GM04503 (cell line): ENCODE measurements at regions not wholly inside any gene's neighbourhood (a gene's known extent, or its start where the extent isn't known, plus 50 kb on each side); places are given as distances from the start of the nearest gene placed in this dataset.
"Not testable (repeated sequence)": the region's sequence is repeated elsewhere in the genome, so short reads cannot be mapped to it uniquely, and the experiment has no call there.

ENCODE experiments used
- DNase-seq: peaks from one replicate; pipeline ENCODE4 v3.0.0-alpha.2; 2012; ENCODE audit warnings: low read depth

DNA sequence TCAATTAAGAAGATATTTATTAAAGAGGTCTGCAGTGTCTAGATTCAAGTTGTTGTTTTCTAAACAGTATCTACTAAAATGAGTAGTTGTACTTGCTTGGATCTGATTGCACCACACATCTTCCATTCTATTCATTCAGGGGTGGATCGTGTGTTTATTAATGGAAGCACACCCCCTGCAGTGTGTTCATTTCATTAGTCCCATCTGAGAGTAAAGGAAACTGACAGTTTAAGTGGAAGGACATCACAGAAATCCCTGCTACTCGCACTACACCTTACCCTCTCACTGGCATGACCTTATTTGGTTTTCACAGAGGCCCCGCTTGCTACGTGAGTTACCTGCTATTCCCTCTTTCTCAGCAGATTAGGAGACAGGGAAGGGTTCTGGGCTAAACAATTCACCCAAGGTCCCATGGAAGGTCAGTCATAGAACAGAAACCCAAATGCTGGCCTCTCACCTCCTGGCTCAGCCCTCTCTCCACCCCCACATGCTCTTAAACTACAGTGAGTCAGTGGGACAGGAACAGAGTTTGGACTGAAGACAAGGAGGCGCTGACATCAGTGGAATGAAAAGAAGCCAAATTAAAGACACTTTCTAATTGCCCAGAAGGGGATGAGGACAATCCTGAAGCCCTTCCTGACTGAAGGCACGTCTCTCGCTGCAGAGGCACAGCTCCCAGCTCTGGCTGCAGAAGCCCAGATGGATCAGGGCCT, 369.2 kb upstream of the NRP1 start:
- peak; percentile 51 for DNase-seq

DNA sequence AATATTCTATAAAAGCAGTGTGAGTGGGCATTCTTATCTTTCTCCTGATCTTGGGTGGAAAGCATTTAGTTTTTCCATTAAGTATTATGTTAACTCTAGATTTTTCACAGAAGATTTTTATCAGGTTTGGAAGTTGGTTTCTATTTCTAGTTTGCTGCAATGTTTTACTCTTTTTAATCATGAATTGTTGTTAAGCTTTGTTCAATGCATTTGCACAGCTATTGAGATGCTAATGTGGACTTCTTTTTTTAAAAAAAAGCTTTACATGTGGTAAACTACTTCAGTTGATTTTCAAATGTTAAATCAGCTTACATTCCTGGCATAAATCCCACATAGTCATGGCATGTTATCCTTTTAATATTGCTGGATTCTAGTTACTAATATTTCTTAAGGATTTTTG, 363.6 kb upstream of the NRP1 start:
- DNase-seq = no peak

DNA sequence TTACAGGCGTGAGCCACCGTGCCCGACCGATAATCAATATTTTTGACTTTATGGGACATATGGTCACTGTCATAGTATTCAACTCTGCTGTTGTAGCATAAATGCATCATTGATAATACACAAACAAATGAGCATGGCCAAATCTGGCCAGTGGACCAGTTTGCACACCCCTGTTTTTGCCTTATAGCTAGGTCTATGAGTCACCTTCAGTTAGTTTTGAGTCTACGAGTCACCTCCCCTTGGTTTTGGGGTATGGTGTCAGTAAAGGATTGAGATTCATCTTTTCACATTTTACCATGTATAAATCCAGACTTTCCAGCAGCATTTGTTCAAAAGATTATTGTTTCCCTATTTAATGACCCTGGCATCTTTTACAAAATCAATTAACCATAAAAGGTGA, 362.5 kb upstream of the NRP1 start:
- DNase-seq = no peak

DNA sequence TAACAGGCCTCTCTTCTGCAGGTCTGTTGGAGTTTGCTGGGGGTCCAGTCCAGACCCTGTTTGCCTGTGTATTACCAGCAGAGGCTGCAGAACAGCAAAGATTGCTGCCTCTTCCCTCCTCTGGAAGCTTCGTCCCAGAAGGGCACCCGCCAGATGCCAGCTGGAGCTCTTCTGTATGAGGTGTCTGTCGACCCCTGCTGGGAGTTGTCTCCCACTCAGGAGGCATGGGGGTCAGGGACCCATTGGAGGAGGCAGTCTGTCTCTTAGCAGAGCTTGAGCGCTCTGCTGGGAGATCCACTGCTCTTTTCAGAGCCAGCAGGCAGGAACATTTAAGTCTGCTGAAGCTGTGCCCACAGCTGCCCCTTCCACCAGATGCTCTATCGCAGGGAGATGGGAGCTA, 361.1 kb upstream of the NRP1 start:
- no peak for DNase-seq

DNA sequence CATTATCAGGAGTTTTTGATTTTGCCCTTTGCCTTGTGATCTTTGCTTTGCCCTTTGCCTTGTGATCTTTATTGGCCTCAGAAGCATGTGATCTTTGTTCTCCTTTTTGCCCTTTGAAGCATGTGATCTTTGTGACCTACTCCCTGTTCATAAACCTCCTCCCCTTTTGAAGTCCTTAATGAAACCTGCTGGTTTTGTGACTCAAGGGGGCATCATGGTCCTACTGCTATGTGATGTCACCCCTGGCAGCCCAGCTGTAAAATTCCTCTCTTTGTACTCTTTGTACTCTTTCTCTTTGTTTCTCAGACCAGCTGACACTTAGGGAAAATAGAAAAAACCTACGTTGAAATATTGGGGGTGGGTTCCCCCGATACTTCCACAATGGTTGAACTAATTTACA, 356.1 kb upstream of the NRP1 start:
- not testable (repeated sequence) for DNase-seq

DNA sequence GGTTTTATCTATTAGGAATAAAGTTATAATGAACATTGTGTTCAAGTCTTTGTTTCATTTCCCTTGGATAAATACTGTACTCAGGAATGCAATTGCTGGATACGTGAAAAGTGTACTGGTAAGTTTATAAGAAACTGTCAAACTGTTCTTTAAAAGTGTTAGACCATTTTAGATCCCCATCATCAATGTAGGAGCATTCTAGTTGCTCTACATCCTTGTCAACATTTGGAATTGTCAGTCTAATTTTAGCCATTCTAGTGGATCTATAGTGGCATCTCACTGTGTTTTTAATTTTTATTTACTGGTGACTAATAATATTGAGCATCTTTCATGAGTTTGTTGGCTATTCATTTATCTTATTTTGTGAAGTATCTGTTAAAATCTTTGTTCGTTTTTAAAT, 354.0 kb upstream of the NRP1 start:
- DNase-seq = no peak

DNA sequence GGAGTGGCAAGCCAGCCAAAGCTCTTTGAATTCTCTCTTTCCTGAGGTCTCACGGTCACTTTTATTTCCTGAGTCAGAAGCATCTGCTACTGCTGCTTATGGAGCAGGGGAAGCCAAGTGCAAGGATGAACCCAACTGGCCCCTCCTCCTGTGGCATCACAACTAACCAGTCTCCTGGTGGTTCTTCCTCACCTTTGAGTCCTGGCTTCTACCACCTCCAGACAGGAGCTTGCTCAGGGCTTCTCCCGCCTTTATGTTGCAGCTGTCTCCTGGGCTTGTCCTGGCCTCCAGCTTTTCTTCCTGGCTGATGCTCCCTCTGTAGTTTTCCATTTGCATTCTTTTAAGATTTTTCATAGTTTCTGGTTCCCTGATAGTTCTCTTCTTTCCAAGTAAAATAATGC, 349.7 kb upstream of the NRP1 start:
- no peak for DNase-seq

DNA sequence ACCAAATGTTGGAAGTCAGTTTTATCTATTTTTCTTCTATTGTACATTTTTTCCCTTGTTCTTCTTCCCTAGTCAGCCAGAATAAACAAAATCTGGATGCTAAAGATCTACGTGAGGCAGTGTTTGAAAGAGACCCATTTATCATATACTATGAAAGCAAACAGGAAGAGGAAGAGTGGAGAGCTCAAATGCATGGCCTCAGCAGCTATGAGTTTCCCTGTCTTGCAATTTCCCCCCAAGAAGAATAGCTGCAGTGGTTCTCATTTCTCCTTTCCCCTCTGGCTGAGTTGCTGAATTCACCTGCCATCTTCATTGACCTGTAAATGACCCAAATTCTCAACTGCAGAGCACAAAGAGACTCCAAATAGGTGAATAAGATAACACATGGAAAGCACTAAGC, 347.1 kb upstream of the NRP1 start:
- no peak for DNase-seq

DNA sequence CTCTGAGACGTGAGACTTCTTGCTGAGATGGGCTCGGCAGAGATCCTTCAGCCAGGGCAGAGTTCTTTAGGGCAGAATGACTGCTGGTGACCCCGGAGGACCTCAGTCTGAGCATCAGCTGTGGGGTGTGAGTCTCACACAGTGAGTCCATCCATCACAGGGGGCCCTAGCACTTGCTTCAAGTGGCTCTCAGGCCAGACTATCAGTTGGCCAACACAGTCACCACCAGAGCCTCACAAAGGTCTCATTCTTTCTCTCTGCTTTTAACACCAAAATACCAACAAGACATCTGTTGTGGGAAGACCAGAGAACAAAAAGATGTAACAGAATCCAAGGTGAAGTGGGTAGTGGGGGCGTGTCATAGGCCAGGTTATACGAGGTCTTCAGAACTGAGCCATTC, 345.6 kb upstream of the NRP1 start:
- DNase-seq = no peak

DNA sequence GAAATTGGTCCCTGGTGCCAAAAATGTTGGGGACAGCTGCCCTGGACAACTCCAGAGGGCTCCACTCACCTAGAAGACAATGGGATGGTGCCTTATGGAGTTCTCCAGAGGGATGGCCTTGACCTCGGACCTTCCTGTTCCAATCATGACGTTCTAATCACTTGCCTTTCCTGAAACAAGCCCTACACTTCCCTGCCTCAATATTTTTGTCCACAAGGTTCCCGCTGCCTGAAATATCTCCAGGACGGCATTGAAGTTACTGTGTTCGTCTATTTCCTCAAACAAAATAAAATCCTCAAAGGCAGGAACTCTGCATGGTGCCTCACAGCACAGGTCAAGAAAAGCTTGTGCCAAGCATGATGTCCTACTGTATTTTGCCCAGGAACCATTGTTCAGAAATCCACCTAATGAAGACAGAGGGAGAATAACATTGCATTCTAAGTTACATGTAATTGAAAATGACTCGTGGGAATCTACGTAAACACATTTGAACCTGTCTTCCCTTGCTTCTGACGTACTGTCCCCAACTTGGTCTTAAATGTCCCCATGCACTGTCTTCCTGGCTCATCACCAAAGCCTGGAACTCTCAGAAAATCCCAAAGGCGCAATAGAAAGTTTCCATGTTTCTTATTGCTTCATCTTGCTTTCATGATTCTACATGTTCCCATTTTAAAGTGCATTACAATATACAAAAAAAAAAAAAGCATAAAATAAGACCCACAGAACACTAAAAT, 342.3 kb upstream of the NRP1 start:
- DNase-seq = no peak

DNA sequence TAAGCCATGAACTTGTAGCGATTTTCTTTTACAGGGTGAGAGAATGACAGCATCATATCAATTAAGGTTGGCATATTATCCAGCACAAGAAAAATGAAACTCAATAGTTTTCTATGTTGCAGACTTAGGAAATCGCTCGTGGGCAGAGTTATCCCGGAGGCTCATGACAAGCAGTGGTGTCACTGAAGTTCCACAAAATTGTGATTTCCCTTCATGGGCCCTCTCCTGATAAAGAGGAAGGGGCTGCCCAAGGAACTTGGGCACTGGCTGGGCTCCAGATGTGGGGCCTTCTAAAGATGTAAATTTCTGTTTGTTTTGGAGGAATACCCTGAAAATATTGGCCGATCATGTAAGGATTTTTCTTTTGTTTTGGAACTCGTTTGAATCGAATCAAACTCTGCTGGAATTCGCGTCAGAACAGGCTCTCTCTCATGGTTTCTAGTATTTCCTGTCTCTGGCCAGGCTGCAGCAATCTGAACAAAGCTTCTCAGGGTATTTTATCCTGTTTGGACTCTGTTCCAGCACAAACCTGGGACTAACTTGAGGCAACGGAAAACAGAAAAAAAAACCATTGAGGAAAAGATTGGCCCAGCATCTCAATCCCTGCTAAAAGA, 340.6 kb upstream of the NRP1 start:
- DNase-seq = no peak

DNA sequence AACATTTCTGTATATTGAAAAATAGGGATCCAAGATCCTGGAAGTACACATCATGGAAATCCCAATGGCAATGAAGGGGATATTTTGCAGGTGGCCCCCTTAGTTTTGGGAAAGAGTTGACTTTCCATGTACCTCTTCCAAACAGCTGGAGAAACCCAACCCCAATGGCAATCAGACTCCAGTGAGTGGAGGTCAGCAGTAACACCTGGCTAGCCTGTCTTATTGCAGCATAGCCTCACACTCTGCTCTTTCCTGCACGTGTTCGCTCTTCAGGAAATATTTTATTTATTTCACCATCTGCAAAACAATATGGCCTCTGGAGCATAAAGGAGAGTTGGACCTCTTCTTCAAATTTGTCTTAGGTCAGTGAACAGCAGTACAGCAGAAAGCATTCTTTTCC, 340.0 kb upstream of the NRP1 start:
- no peak for DNase-seq

DNA sequence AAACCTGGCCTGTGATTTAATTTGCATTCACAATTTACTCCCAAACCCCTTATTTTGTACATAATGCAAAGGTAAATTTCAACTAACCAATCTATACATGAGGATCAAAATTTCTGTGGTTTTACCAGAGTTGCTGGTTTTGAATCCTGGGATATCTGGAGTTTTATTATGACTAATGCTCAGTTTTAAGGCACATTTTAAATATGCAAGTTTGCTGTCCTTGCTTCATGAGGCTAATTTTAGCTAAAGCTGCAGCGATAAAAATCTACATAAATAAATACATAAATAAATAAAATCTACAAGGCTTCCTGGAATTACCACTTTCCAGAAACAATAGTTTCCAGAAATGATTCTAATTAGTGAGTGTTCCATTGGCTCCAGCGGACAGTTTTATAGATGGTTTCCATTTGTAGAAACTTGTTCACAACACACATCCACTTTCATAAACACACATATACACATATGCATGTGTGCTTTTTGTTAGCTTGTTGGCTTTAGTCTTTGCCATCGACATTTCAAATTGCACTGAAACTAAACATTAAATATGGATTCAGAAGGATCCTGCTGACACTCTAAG, 339.5 kb upstream of the NRP1 start:
- DNase-seq = no peak

DNA sequence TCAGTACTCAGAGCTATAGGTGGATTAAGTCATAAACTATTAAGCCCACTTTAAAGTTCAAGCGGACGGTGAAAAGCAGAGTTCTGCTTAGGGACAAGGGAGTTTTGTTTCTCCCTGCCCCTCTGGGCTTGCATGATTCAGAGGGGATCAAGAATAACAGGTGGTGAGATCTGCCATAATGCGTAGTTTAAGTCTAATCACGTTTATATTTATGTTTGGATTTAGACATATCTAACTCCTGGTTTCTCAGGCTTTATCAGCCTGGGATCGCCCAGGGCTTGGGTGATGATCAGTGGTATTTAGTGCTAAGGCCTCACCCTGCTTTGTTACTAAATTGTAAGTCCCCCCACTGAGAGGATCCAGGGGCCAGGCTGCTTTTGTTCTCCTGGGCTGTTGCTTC, 335.4 kb upstream of the NRP1 start:
- no peak for DNase-seq

DNA sequence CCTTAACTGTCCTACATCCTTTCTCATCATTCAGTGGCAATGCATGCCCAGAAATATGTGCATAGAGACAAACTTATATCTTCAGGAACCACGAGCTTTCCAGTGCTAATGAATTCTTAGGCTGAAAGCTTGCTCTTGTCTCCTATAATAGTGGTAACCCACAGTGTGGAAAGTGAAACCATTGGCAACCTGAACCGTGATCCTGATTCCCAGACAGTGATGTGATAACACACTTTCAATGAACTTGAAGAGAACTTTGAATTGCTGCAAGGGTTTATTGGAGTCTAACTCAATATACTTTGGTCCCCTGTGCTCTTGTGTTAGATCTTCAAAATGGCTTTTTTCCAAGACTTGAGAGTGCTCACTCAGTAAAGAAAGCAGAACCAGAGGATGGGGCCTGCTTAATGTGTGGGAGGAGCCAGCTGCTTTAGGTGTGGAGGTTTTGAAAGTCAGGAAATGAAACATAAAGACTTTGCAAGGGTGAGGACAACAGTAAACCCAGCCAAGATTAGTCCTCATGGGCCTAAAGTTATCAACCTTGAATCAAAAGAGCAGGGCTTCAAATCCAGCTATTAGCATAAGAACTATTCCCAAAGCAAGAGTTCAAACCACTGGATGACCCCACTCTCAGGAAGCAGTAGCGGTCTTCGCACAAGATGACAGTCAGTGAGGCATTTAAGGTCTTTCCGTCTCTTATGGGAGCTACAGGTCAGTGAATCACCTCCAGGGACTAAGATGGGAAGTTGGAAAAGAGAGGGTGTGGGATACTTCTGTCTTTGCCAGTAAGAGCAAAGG, 332.4 kb upstream of the NRP1 start:
- no peak for DNase-seq

DNA sequence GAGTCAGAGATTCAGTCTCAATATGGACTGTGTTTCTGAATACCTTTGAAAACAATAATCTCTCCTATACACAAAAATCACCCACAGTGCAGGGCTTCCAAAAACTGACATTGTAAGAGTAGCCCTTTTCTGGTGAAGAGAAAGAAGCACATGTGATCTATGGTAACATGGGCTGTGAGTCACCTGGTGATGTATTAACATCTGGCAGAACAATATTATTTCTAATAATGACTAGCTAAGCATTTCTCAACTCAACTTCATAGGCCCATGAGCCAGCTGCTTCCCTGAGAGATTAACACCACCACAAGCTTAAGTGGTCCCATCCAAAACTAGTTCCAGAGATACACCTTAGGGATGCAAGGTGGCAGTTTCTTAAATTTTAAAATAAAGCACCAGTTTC, 331.0 kb upstream of the NRP1 start:
- DNase-seq = no peak

DNA sequence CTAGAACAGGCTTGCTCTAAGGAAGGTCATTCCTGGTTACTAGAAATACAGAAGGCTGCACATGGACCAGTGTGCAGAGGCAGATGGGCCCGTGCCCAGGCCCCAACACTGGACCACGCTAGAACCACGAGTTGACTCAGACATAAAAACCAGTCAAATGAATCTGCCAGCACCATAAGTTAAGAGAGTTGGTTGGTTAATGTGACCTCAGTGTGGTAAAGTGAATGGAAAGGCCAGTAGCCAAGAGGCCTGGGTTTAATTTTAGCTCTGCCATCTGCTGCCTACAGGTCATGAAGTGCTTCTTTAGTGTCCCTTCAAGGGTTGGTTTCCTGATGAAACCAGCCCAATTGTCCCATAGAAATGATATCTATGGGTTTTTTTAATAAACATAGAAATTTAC, 329.6 kb upstream of the NRP1 start:
- no peak for DNase-seq

DNA sequence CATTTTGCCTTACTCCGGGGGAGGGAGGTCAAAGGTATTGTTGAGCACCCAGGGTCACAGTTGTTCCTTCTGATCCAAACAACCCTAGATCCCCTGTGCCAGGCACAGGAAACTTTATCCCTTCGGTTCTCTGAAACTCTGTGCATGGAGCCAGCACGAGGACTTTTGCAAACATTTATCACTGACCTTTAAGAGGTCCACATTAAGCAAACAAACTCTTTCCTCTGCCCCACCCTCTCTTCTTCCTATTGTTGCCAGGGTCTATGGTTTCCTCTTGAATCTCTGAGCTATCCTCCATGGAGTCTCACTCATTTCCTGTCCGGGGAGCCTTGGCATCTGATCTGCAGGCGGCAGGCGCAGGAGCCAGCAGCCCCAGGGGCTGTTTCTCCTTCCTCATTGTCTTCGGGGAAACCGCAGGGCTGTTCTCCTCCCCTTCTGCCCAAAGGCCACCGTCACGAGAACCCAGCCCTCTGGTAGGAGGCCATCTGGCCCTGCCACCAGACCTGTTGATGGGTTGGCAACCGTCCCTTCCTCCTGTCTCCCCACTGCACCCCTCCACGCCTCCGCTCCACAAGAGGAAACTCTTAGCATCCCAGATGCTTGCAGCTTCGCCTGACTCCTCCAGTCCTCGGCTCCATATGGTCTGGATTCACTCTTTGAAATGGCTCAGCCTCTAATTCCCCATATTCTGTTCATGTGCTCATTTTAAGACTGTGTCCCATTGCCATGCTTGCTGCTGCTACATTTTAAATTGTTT, 327.3 kb upstream of the NRP1 start:
- peak; percentile 79 for DNase-seq

DNA sequence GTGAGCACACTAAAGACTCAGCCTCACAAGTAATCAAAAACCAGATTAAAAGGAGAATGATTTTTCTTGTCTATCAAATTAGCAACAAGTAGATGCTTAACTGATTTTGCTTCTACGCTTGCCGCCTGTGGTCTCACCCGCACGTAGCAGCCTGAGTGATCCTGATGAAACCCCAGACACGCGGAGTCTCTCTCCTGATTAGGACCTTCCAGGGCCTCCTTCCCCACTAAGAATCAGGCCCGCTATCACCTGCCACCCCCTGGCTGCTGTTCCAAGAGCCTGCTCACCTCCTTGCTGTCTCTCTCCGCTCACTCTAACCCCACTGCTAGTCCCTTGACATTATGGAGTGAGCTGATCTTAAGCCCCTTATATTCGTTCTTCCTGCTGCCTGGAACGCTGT, 325.9 kb upstream of the NRP1 start:
- no peak for DNase-seq

DNA sequence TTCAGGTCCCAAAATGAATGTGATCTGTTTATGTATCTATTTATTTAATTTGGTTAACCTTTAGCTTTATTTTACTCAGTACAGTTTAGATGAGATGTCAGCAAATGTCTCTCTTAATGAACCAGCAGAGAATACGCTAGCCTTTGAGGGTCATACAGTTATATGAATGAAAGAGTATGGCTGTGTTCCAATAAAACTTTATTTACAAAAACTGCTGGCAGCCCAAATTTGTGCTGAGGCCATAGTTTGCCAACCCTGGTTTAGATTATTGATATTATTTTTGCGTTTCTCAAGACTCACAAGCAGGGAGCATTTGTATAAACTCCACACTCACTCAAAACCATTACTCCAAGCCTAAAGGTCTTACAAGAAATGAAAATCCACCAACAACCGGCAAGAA, 323.4 kb upstream of the NRP1 start:
- no peak for DNase-seq

DNA sequence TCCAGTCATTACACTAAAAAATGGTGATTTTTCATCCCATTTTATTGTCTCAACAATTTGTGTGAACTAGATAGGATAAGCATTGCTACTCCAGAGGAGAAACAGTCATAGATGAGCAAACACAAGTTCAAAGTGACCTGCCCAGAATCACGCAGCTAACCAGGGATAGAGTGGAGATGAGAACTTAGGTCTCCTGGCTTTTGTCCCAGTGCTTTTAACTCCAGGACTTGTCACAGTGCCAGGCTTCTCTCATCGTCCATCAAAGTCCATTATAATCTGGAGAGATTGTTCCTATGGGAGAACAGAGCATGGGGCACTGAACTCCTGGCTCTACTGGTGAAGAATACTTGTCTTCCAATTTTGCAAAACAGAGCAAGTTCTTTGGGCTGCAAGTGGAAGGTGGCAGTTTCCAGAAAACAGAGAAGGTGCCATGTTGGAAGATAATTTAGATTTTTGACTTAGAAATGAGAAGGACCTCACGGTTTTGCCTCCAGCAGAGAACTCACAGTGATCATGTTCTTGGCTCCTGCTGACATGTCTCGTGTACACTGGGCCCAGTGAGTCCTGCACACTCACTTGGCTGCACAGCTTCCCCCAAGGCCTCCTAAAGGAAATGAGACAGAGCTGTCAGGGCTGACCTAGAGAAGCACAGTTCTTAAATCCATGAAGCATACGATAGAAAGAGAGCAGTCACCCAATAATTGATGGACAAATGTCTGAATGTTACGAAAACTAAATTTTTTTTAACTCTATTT, 322.9 kb upstream of the NRP1 start:
- DNase-seq = no peak
